ENCODE measurements at regions not wholly inside any gene's neighbourhood (a gene's known extent, or its start where the extent isn't known, plus 50 kb on each side); places are given as distances from the start of the nearest gene placed in this dataset.

DNA sequence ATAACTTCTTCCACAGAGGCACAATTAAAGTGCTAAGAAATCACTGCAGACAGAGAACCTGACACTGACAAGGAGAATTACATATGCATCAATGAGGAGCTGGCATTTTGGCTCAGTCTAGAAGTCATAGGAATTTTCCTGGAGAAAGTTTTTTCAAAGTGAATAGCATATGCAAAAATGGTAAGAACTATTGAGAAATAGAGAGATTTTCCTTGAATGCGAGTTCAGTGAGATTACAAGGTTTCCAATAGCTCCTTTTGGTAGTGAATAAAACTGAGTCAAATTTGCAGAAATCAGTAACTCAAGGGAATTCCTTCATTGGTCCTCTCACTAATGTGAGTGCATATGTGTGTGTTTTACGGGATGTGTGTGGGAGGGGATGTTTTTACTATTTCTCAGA lies 557.5 kb downstream of the PPARGC1A start:
- no peak for TF ChIP-seq ZNF350 (CRISPR knock-in tag; IDR thresholded peaks at IDR 0.05; ENCODE audit: borderline replicate concordance, low read depth)
- no peak for TF ChIP-seq EEA1 (CRISPR knock-in tag; IDR thresholded peaks at IDR 0.05; ENCODE audit: borderline replicate concordance)
- TF ChIP-seq ZNF670 (CRISPR knock-in tag; IDR thresholded peaks at IDR 0.05; ENCODE audit: borderline replicate concordance) = no peak
- no peak for TF ChIP-seq POLR2AphosphoS2 (IDR thresholded peaks at IDR 0.05; ENCODE audit: low read depth, low read length)
- no peak for TF ChIP-seq CTCF (CRISPR knock-in tag; IDR thresholded peaks at IDR 0.05)

Data from HepG2 (cell line).